Stomach (tissue), 8 donors: ENCODE measurements at regions not wholly inside any gene's neighbourhood (a gene's known extent, or its start where the extent isn't known, plus 50 kb on each side); places are given as distances from the start of the nearest gene placed in this dataset.

Experiments used
- DNase-seq, 2 donors: peaks; one replicate each; pipeline versions ENCODE4 v3.0.0 to v3.0.0-alpha.2; 2013 to 2019
- H3K27ac ChIP-seq, 5 donors: fragments of 200-600 bp in 4 of 5; sonication (generic) in 4 of 5; one replicate each; pipeline ENCODE4 v1.5.1; 2013 to 2019; ENCODE audit warnings: mild to moderate bottlenecking in 1 of 5, moderate library complexity in 1 of 5
- H3K27me3 ChIP-seq, 3 donors: fragments of 200-600 bp; sonication (generic); one replicate each; pipeline ENCODE4 v1.5.1; 2017 to 2019; ENCODE audit warnings: mixed run types in 1 of 3
- H3K36me3 ChIP-seq, 4 donors: fragments of 200-600 bp; sonication (generic); 1 replicate in 3 of 4; 2 replicates in 1 of 4; pipeline ENCODE4 v1.5.1; 2016 to 2019
- H3K4me1 ChIP-seq, 4 donors: fragments of 200-600 bp; sonication (generic); one replicate each; pipeline ENCODE4 v1.5.1; 2016 to 2019
- H3K4me3 ChIP-seq, 4 donors: fragments of 200-600 bp; sonication (generic) in 3 of 4; one replicate each; pipeline ENCODE4 v1.5.1; 2016 to 2019; ENCODE audit warnings: mild to moderate bottlenecking in 1 of 4
- H3K9me3 ChIP-seq, 4 donors: fragments of 200-600 bp; sonication (generic); one replicate each; pipeline ENCODE4 v1.5.1; 2016 to 2019
- EP300 ChIP-seq: sonication (generic); formaldehyde crosslinking; IDR thresholded peaks from one replicate; pipeline ENCODE4 v1.6.1; 2017; ENCODE audit warnings: antibody characterized with exemption
- POLR2A ChIP-seq, 4 donors: fragments of 450-650 bp; IDR thresholded peaks; one replicate each; pipeline ENCODE4 v1.6.1; 2016; ENCODE audit warnings: antibody characterized with exemption in 4 of 4, control low read depth in 2 of 4, mild to moderate bottlenecking in 1 of 4, moderate library complexity in 1 of 4
- POLR2AphosphoS5 ChIP-seq, 3 donors: sonication (generic); formaldehyde crosslinking; IDR thresholded peaks; one replicate each; pipeline ENCODE4 v1.6.1; 2016; ENCODE audit warnings: antibody characterized with exemption in 3 of 3
- WGBS, 5 donors: extraction: QIAGEN DNeasy Blood & Tissue Kit in 3 of 5; methylation state at CpG; one replicate each; pipeline versions ENCODE4 v1.1.5 to v1.1.7; 2013 to 2018; 5-methylcytosine and 5-hydroxymethylcytosine counted together
- intact Hi-C: fragments of 100-400 bp; cut with DNase I; formaldehyde crosslinking; loops from one replicate; pipeline ENCODE4 v1.15.1; 2023; ENCODE audit warnings: low total_unique reads
- TF ChIP-seq, protein P1 (sequence below), 7 experiments: fragments of 450-650 bp in 4 of 7; fragments of 200-600 bp in 3 of 7; sonication (generic) in 3 of 7; IDR thresholded peaks; one replicate each; pipeline ENCODE4 v1.5.1; 2016 to 2019; ENCODE audit warnings: antibody characterized with exemption in 7 of 7, control low read depth in 2 of 7, mild to moderate bottlenecking in 1 of 7
- donor health status: healthy with polysubstance abuse.
- donor health status: Bipolar disorder and iron deficiency.
- donor health status: healthy.

- Histone ChIP-seq H3K36me3 (no peaks in the 10 kb centered on the region), H3K27ac (no peak overlapping the region), H3K4me1 (no peaks in the 10 kb centered on the region), H3K4me3 (no peak overlapping the region), H3K27me3 (peaks cover 0 to 33% (median 0%) of the 10 kb centered on the region in 3 donors), H3K9me3 (no peaks in the 10 kb centered on the region)
- 49 to 62% (median 59%) methylated on average over 3 of the region's 3 CpGs for WGBS, 5 donors
- no peak for DNase-seq
- TF ChIP-seq, protein P1, sequence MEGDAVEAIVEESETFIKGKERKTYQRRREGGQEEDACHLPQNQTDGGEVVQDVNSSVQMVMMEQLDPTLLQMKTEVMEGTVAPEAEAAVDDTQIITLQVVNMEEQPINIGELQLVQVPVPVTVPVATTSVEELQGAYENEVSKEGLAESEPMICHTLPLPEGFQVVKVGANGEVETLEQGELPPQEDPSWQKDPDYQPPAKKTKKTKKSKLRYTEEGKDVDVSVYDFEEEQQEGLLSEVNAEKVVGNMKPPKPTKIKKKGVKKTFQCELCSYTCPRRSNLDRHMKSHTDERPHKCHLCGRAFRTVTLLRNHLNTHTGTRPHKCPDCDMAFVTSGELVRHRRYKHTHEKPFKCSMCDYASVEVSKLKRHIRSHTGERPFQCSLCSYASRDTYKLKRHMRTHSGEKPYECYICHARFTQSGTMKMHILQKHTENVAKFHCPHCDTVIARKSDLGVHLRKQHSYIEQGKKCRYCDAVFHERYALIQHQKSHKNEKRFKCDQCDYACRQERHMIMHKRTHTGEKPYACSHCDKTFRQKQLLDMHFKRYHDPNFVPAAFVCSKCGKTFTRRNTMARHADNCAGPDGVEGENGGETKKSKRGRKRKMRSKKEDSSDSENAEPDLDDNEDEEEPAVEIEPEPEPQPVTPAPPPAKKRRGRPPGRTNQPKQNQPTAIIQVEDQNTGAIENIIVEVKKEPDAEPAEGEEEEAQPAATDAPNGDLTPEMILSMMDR (IDR thresholded peaks at IDR 0.05), result no peak
- TF ChIP-seq POLR2AphosphoS5 (IDR thresholded peaks at IDR 0.05) (no peak), POLR2A (IDR thresholded peaks at IDR 0.05) (no peak), EP300 (no peak)
- intact Hi-C loops, result no loop called here
Observed at GRCh38 chr12:108060067-108060466, 69.0 kb upstream of the WSCD2 start.

DNA sequence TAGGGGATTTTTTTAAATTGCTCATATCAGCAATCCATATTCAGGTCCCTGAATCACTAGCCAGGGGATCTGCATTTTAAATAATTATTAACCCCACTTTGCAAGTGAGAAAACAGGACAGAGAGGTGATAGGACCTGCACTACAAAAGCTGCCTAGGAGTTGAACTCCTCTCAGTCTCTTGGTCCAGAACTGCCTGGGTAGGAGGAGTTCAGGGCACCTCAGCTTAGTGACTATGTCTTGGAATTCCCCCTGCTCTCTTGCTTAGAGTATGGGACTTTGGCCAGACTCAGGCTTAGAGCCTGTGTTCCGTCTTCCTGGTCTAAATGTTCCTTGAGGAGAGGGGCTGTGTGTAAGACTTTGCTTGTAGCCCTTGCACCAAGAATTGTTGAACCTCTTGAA is 68.2 kb upstream of the WSCD2 start:
- Histone ChIP-seq H3K27me3 (peaks cover 0 to 25% (median 0%) of the 10 kb centered on the region in 3 donors), H3K4me1 (no peaks in the 10 kb centered on the region), H3K27ac (no peak overlapping the region), H3K4me3 (no peak overlapping the region), H3K9me3 (no peaks in the 10 kb centered on the region), H3K36me3 (no peaks in the 10 kb centered on the region)
- DNase-seq, result no peak
- intact Hi-C loops, result no loop called here
- 18 to 64% (median 43%) methylated on average over 1 of the region's 1 CpG for WGBS, 5 donors
- TF ChIP-seq, protein P1 (IDR thresholded peaks at IDR 0.05), result no peak
- TF ChIP-seq POLR2AphosphoS5 (IDR thresholded peaks at IDR 0.05), result no peak
- TF ChIP-seq EP300, result no peak
- TF ChIP-seq POLR2A (IDR thresholded peaks at IDR 0.05), result no peak

- intact Hi-C loops, result no loop called here
- no peak overlapping the region for H3K4me3 ChIP-seq
- DNase-seq, result no peak
- no peaks in the 10 kb centered on the region for H3K36me3 ChIP-seq
- no peaks in the 10 kb centered on the region for H3K9me3 ChIP-seq
- no peak for TF ChIP-seq POLR2A (IDR thresholded peaks at IDR 0.05)
- no peak for TF ChIP-seq POLR2AphosphoS5 (IDR thresholded peaks at IDR 0.05)
- no peak for TF ChIP-seq EP300
- TF ChIP-seq, protein P1 (IDR thresholded peaks at IDR 0.05), result no peak
- no peaks in the 10 kb centered on the region for H3K4me1 ChIP-seq
- no peak overlapping the region for H3K27ac ChIP-seq
- H3K27me3 ChIP-seq, result peaks cover 0 to 8% (median 0%) of the 10 kb centered on the region in 3 donors
- WGBS, 5 donors, result 6 to 16% (median 14%) methylated on average over 3 of the region's 3 CpGs
Observed at GRCh38 chr12:108063192-108063591, 65.9 kb upstream of the WSCD2 start.

- Histone ChIP-seq H3K36me3 (no peaks in the 10 kb centered on the region), H3K9me3 (no peaks in the 10 kb centered on the region), H3K4me1 (no peaks in the 10 kb centered on the region), H3K4me3 (no peak overlapping the region), H3K27me3 (peaks cover 0 to 18% (median 0%) of the 10 kb centered on the region in 3 donors), H3K27ac (no peak overlapping the region)
- no peak for TF ChIP-seq EP300
- TF ChIP-seq POLR2AphosphoS5 (IDR thresholded peaks at IDR 0.05), result no peak
- no peak for TF ChIP-seq POLR2A (IDR thresholded peaks at IDR 0.05)
- TF ChIP-seq, protein P1 (IDR thresholded peaks at IDR 0.05), result no peak
- intact Hi-C loops, result no loop called here
- no peak for DNase-seq
- WGBS, 5 donors, result 63 to 77% (median 73%) methylated on average over 7 of the region's 7 CpGs
Observed at GRCh38 chr12:108065069-108065468, 64.0 kb upstream of the WSCD2 start.
